RWPE1 (cell line): ENCODE measurements at regions not wholly inside any gene's neighbourhood (a gene's known extent, or its start where the extent isn't known, plus 50 kb on each side); places are given as distances from the start of the nearest gene placed in this dataset.
"Not testable (repeated sequence)": the region's sequence is repeated elsewhere in the genome, so short reads cannot be mapped to it uniquely, and the experiment has no call there.

Experiments used
- CTCF ChIA-PET: fragments of 350-600 bp; sonication (Branson Sonifier 250); formaldehyde crosslinking; extraction: SDS; loops from one replicate; lab custom pipeline; 2021; lab: Yijun Ruan, JAX
- POLR2A ChIA-PET: fragments of 400-600 bp; formaldehyde crosslinking; extraction: SDS; loops from one replicate; lab custom pipeline; 2020; ENCODE audit warnings: antibody characterized with exemption; ENCODE audit not compliant: low non-redundant PET; lab: Yijun Ruan, JAX
- DNase-seq: peaks from one replicate; pipeline ENCODE4 v3.0.0; 2012; ENCODE audit warnings: low spot score
- H3K27ac ChIP-seq: fragments of 450-650 bp; 2 replicates; pipeline ENCODE4 v1.5.1; 2017
- CTCF ChIP-seq: fragments of 450-650 bp; conservative IDR thresholded peaks from 2 replicates; pipeline ENCODE4 v1.5.1; 2017; ENCODE audit warnings: low read depth, mild to moderate bottlenecking

- DNase-seq: peak; percentile 77
- CTCF ChIA-PET: interaction anchor here (0.6 to 0.7 kb wide), 2 partner anchors 20 to 176 kb away, joined by 3 to 4 read pairs; no protein-coding TSS in a partner anchor
- POLR2A ChIA-PET: no interaction called here
- TF ChIP-seq CTCF: no peak
- H3K27ac ChIP-seq: no peak overlapping the region
Observed at GRCh38 chr1:101371259-101371658, 134.4 kb downstream of the S1PR1 start.

GRCh38 chr1:101373570-101373969 is 136.8 kb downstream of the S1PR1 start:
- H3K27ac ChIP-seq: no peak overlapping the region
- no peak for TF ChIP-seq CTCF
- DNase-seq: no peak
- CTCF ChIA-PET: interaction anchor here (0.7 kb wide), 1 partner anchor 15 kb away, joined by 5 read pairs; no protein-coding TSS in a partner anchor
- POLR2A ChIA-PET: no interaction called here

- H3K27ac ChIP-seq, POLR2A ChIA-PET, DNase-seq: not testable (repeated sequence)
- CTCF ChIA-PET: interaction anchor here (0.5 to 1.1 kb wide), 2 partner anchors 18 to 31 kb away, joined by 3 to 5 read pairs; no protein-coding TSS in a partner anchor
Observed at GRCh38 chr1:101375448-101375847, 138.6 kb downstream of the S1PR1 start.

- DNase-seq: no peak
- no peak overlapping the region for H3K27ac ChIP-seq
- no peak for TF ChIP-seq CTCF
- CTCF ChIA-PET: interaction anchor here (0.5 kb wide), 1 partner anchor 32 kb away, joined by 5 read pairs; no protein-coding TSS in a partner anchor
- POLR2A ChIA-PET: no interaction called here
Observed at GRCh38 chr1:101376121-101377083, 139.6 kb downstream of the S1PR1 start.

GRCh38 chr1:101377084-101377835 is 140.4 kb downstream of the S1PR1 start:
- ChIA-PET CTCF (no interaction called here), POLR2A (no interaction called here)
- H3K27ac ChIP-seq: no peak overlapping the region
- no peak for DNase-seq
- TF ChIP-seq CTCF: no peak

GRCh38 chr1:101379037-101379436 is 142.2 kb downstream of the S1PR1 start:
- no peak for DNase-seq
- no peak overlapping the region for H3K27ac ChIP-seq
- ChIA-PET POLR2A (no interaction called here), CTCF (no interaction called here)
- TF ChIP-seq CTCF: no peak
